ENCODE measurements at regions not wholly inside any gene's neighbourhood (a gene's known extent, or its start where the extent isn't known, plus 50 kb on each side); places are given as distances from the start of the nearest gene placed in this dataset.

- TF ChIP-seq POLR2A (IDR thresholded peaks at IDR 0.05; ENCODE audit: low read depth, low read length) (no peak), POLR2AphosphoS5 (IDR thresholded peaks at IDR 0.05; ENCODE audit: low read depth, low read length) (no peak)
Measured at GRCh38 chr6:119627908-119628669, 278.5 kb upstream of the MAN1A1 start.
